Naive thymus-derived CD4-positive, alpha-beta T cell (primary cell): ENCODE measurements at regions not wholly inside any gene's neighbourhood (a gene's known extent, or its start where the extent isn't known, plus 50 kb on each side); places are given as distances from the start of the nearest gene placed in this dataset.

Experiments
- ATAC-seq: fragments of 150-1000 bp; cut with Tn5 transposase; 2 replicates; pipeline ENCODE4 v1.10.0; 2021; ENCODE audit warnings: mild to moderate bottlenecking, moderate library complexity
- CTCF ChIA-PET: fragments of 350-600 bp; sonication (Branson Sonifier 250); formaldehyde crosslinking; loops from one replicate; lab custom pipeline; 2021; ENCODE audit warnings: antibody characterized with exemption; lab: Charles Lee
- POLR2A ChIA-PET: fragments of 350-600 bp; sonication (Branson Sonifier 250); formaldehyde crosslinking; loops from one replicate; lab custom pipeline; 2021; ENCODE audit warnings: antibody characterized with exemption, inconsistent platforms; lab: Charles Lee
- DNase-seq, 9 donors: peaks; one replicate each; pipeline versions ENCODE4 v3.0.0 to v3.0.0-alpha.2; 2020 to 2022; ENCODE audit warnings: mixed read lengths in 1 of 9
- H3K27ac ChIP-seq: one replicate; pipeline ENCODE4 v1.7.0; 2013; ENCODE audit warnings: mild to moderate bottlenecking, low read depth, low read length, moderate library complexity
- H3K27me3 ChIP-seq, 2 donors: one replicate each; pipeline ENCODE4 v1.7.0; 2013; ENCODE audit warnings: low read length in 2 of 2, mild to moderate bottlenecking in 2 of 2, moderate library complexity in 2 of 2; ENCODE audit not compliant: control insufficient read depth in 2 of 2, insufficient read depth in 2 of 2
- H3K36me3 ChIP-seq, 3 experiments: 1 replicate in 2 of 3; 2 replicates in 1 of 3; pipeline ENCODE4 v1.7.0; 2013; ENCODE audit warnings: low read length in 3 of 3, mild to moderate bottlenecking in 3 of 3, moderate library complexity in 1 of 3; ENCODE audit not compliant: insufficient read depth in 3 of 3, control insufficient read depth in 2 of 3
- H3K4me1 ChIP-seq, 2 donors: one replicate each; pipeline ENCODE4 v1.7.0; 2013; ENCODE audit warnings: low read length in 2 of 2, mild to moderate bottlenecking in 2 of 2, moderate library complexity in 1 of 2; ENCODE audit not compliant: control insufficient read depth in 2 of 2, insufficient read depth in 2 of 2
- H3K4me3 ChIP-seq: 2 replicates; pipeline ENCODE4 v1.7.0; 2013; ENCODE audit warnings: mild to moderate bottlenecking, low read length
- H3K9me3 ChIP-seq, 3 experiments: 1 replicate in 2 of 3; 2 replicates in 1 of 3; pipeline ENCODE4 v1.7.0; 2013; ENCODE audit warnings: low read length in 3 of 3; ENCODE audit not compliant: control insufficient read depth in 2 of 3
- H3K27ac Mint-ChIP-seq, 9 donors: one replicate each; pipeline ENCODE4 v1.8.0; 2020 to 2022; ENCODE audit warnings: mixed read lengths in 9 of 9, mild to moderate bottlenecking in 8 of 9, moderate library complexity in 5 of 9, inconsistent platforms in 2 of 9
- H3K27me3 Mint-ChIP-seq, 5 donors: one replicate each; pipeline ENCODE4 v1.8.0; 2021 to 2022; ENCODE audit warnings: mixed read lengths in 5 of 5, mild to moderate bottlenecking in 1 of 5
- H3K36me3 Mint-ChIP-seq, 5 donors: one replicate each; pipeline ENCODE4 v1.8.0; 2020 to 2022; ENCODE audit warnings: mixed read lengths in 5 of 5, mild to moderate bottlenecking in 3 of 5, inconsistent platforms in 1 of 5
- H3K4me1 Mint-ChIP-seq, 7 donors: one replicate each; pipeline ENCODE4 v1.8.0; 2020 to 2022; ENCODE audit warnings: mixed read lengths in 7 of 7, mild to moderate bottlenecking in 3 of 7, inconsistent platforms in 1 of 7
- H3K4me3 Mint-ChIP-seq, 10 donors: one replicate each; pipeline ENCODE4 v1.8.0; 2020 to 2022; ENCODE audit warnings: mild to moderate bottlenecking in 10 of 10, mixed read lengths in 10 of 10, moderate library complexity in 6 of 10, inconsistent platforms in 2 of 10
- H3K9me3 Mint-ChIP-seq, 11 donors: one replicate each; pipeline ENCODE4 v1.8.0; 2020 to 2022; ENCODE audit warnings: mixed read lengths in 11 of 11, mild to moderate bottlenecking in 4 of 11, inconsistent platforms in 1 of 11, moderate library complexity in 1 of 11
- intact Hi-C, 2 donors: fragments of 100-400 bp; cut with micrococcal nuclease; formaldehyde crosslinking; loops; one replicate each; pipeline ENCODE4 v1.15.1; 2023

- no peak for DNase-seq
- ATAC-seq: no peak
- Histone ChIP-seq H3K4me1 (no peaks in the 10 kb centered on the region), H3K27me3 (no peaks in the 10 kb centered on the region), H3K27ac (no peak overlapping the region), H3K9me3 (no peaks in the 10 kb centered on the region), H3K4me3 (no peak overlapping the region), H3K36me3 (no peaks in the 10 kb centered on the region)
- POLR2A ChIA-PET: no interaction called here
- H3K9me3 Mint-ChIP-seq: peaks cover 0 to 15% (median 8%) of the 10 kb centered on the region in 11 donors
- H3K27ac Mint-ChIP-seq: no peak overlapping the region
- H3K27me3 Mint-ChIP-seq: peaks cover 0 to 5% (median 0%) of the 10 kb centered on the region in 5 donors
- H3K4me1 Mint-ChIP-seq: peaks cover 0 to 3% (median 0%) of the 10 kb centered on the region in 7 donors
- H3K36me3 Mint-ChIP-seq: no peaks in the 10 kb centered on the region
- intact Hi-C loops: no loop called here
- CTCF ChIA-PET: no interaction called here
- no peak overlapping the region for H3K4me3 Mint-ChIP-seq
Measured at GRCh38 chr9:108162664-108163063, 673.1 kb upstream of the KLF4 start.

DNA sequence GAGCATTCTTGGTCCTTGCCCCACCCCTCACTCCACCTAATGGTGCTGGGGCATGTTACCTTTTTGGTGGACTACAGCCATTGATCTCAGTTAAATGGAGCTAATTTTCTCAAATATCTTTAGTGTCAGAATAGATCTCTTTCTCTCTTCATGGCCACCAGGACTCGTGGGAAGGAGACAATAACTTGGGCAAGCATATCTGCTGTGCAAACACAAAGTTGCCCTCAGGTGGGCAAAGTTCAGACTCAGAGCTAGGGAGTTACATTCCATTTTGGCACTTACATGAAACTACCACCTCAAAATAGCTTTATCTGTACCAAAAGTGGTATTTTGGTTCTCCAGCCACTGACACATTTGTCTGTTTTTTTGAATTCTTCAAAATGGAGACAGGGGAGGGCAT is 671.9 kb upstream of the KLF4 start:
- ChIA-PET CTCF (no interaction called here), POLR2A (no interaction called here)
- H3K4me3 ChIP-seq: no peak overlapping the region
- no peak for ATAC-seq
- H3K36me3 ChIP-seq: no peaks in the 10 kb centered on the region
- H3K4me1 ChIP-seq: no peaks in the 10 kb centered on the region
- no peak for DNase-seq
- Mint-ChIP-seq H3K27ac (no peak overlapping the region), H3K36me3 (no peaks in the 10 kb centered on the region), H3K9me3 (peaks cover 0 to 15% (median 7%) of the 10 kb centered on the region in 11 donors), H3K4me1 (peaks cover 0 to 3% (median 0%) of the 10 kb centered on the region in 7 donors), H3K27me3 (peaks cover 0 to 5% (median 0%) of the 10 kb centered on the region in 5 donors), H3K4me3 (no peak overlapping the region)
- intact Hi-C loops: no loop called here
- H3K27me3 ChIP-seq: no peaks in the 10 kb centered on the region
- H3K27ac ChIP-seq: no peak overlapping the region
- H3K9me3 ChIP-seq: no peaks in the 10 kb centered on the region

DNA sequence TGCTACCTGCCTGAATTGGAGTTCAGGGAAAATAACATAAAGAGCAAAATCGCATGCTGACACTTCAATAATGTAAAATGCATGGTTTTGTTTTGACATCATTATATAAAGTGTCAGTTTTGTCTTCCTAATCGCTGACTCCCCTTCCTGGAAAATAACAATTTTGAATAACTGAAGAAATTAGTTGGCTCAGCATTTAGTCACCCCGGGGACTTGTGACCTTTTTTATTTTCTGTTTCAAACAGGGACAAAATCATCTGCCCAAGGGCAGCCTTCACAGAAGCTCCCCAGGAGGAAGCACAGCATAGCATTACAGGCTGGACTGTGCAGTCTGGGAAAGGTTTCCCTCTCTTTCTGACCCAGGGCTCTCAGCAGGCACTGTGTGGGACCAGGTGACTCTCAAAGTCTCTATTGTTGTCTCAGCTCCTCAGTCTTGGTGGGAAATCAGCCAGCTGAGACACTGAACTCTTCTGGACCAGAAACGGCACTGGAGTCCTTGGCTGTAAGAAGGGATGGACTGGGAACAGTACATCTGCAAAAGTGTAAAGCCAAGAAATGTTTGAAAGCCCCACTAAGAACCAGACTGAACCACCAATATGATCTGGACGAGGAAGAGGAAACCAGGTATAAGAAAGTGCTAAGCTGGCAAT is 671.3 kb upstream of the KLF4 start:
- Mint-ChIP-seq H3K27me3 (peaks cover 0 to 5% (median 0%) of the 10 kb centered on the region in 5 donors), H3K4me1 (peaks cover 0 to 3% (median 0%) of the 10 kb centered on the region in 7 donors), H3K4me3 (no peak overlapping the region), H3K27ac (no peak overlapping the region), H3K36me3 (no peaks in the 10 kb centered on the region), H3K9me3 (peaks cover 0 to 11% (median 6%) of the 10 kb centered on the region in 11 donors)
- no peak overlapping the region for H3K27ac ChIP-seq
- intact Hi-C loops: no loop called here
- no peak for ATAC-seq
- H3K27me3 ChIP-seq: no peaks in the 10 kb centered on the region
- POLR2A ChIA-PET: no interaction called here
- no peaks in the 10 kb centered on the region for H3K36me3 ChIP-seq
- no peaks in the 10 kb centered on the region for H3K4me1 ChIP-seq
- H3K9me3 ChIP-seq: no peaks in the 10 kb centered on the region
- DNase-seq: no peak
- CTCF ChIA-PET: no interaction called here
- no peak overlapping the region for H3K4me3 ChIP-seq

- ATAC-seq (no peak), DNase-seq (no peak)
- Mint-ChIP-seq H3K9me3 (peaks cover 0 to 7% (median 5%) of the 10 kb centered on the region in 11 donors), H3K4me3 (no peak overlapping the region), H3K27me3 (peaks cover 0 to 5% (median 0%) of the 10 kb centered on the region in 5 donors), H3K36me3 (no peaks in the 10 kb centered on the region), H3K4me1 (no peaks in the 10 kb centered on the region), H3K27ac (no peak overlapping the region)
- H3K9me3 ChIP-seq: no peaks in the 10 kb centered on the region
- H3K4me3 ChIP-seq: no peak overlapping the region
- no peak overlapping the region for H3K27ac ChIP-seq
- H3K27me3 ChIP-seq: no peaks in the 10 kb centered on the region
- POLR2A ChIA-PET: no interaction called here
- no peaks in the 10 kb centered on the region for H3K36me3 ChIP-seq
- no peaks in the 10 kb centered on the region for H3K4me1 ChIP-seq
- intact Hi-C loops: no loop called here
- CTCF ChIA-PET: no interaction called here
Measured at GRCh38 chr9:108160039-108160438, 670.5 kb upstream of the KLF4 start.

- intact Hi-C loops: no loop called here
- no peak overlapping the region for H3K4me3 Mint-ChIP-seq
- no peak overlapping the region for H3K4me3 ChIP-seq
- H3K27ac Mint-ChIP-seq: no peak overlapping the region
- H3K27me3 Mint-ChIP-seq: peaks cover 0 to 5% (median 0%) of the 10 kb centered on the region in 5 donors
- no peaks in the 10 kb centered on the region for H3K9me3 ChIP-seq
- H3K36me3 ChIP-seq: no peaks in the 10 kb centered on the region
- POLR2A ChIA-PET: no interaction called here
- peaks cover 0 to 7% (median under 1%) of the 10 kb centered on the region in 11 donors for H3K9me3 Mint-ChIP-seq
- no peak for ATAC-seq
- no peaks in the 10 kb centered on the region for H3K4me1 ChIP-seq
- H3K4me1 Mint-ChIP-seq: no peaks in the 10 kb centered on the region
- DNase-seq: no peak
- H3K27ac ChIP-seq: no peak overlapping the region
- no peaks in the 10 kb centered on the region for H3K36me3 Mint-ChIP-seq
- H3K27me3 ChIP-seq: no peaks in the 10 kb centered on the region
- CTCF ChIA-PET: no interaction called here
Measured at GRCh38 chr9:108158236-108158995, 668.8 kb upstream of the KLF4 start.

- intact Hi-C loops: no loop called here
- DNase-seq (no peak), ATAC-seq (peak; percentile 79)
- Mint-ChIP-seq H3K36me3 (no peaks in the 10 kb centered on the region), H3K27ac (no peak overlapping the region), H3K4me1 (no peaks in the 10 kb centered on the region), H3K4me3 (no peak overlapping the region), H3K27me3 (peaks cover 0 to 5% (median 0%) of the 10 kb centered on the region in 5 donors), H3K9me3 (peaks cover 0 to 7% (median 0%) of the 10 kb centered on the region in 11 donors)
- POLR2A ChIA-PET: no interaction called here
- H3K4me3 ChIP-seq: no peak overlapping the region
- no peaks in the 10 kb centered on the region for H3K27me3 ChIP-seq
- no peak overlapping the region for H3K27ac ChIP-seq
- CTCF ChIA-PET: no interaction called here
- no peaks in the 10 kb centered on the region for H3K9me3 ChIP-seq
- H3K36me3 ChIP-seq: no peaks in the 10 kb centered on the region
- no peaks in the 10 kb centered on the region for H3K4me1 ChIP-seq
Measured at GRCh38 chr9:108156270-108156998, 666.9 kb upstream of the KLF4 start.
